ENCODE measurements at regions not wholly inside any gene's neighbourhood (a gene's known extent, or its start where the extent isn't known, plus 50 kb on each side); places are given as distances from the start of the nearest gene placed in this dataset.

GRCh38 chr14:76696361-76696760 lies 64.9 kb upstream of the VASH1 start:
- H3K4me3 ChIP-seq (replicated peaks; ENCODE audit: low read depth, low read length), result no peak overlapping the region
- no peak for TF ChIP-seq CTCF (IDR thresholded peaks at IDR 0.05; ENCODE audit: low read depth, low read length, missing control alignments)
- no peak for DNase-seq (ENCODE audit: extremely low read depth, low read depth)

- TF ChIP-seq CTCF (IDR thresholded peaks at IDR 0.05; ENCODE audit: low read depth, low read length, missing control alignments), result no peak
Observed at GRCh38 chr14:76696791-76697190, 64.5 kb upstream of the VASH1 start.

DNA sequence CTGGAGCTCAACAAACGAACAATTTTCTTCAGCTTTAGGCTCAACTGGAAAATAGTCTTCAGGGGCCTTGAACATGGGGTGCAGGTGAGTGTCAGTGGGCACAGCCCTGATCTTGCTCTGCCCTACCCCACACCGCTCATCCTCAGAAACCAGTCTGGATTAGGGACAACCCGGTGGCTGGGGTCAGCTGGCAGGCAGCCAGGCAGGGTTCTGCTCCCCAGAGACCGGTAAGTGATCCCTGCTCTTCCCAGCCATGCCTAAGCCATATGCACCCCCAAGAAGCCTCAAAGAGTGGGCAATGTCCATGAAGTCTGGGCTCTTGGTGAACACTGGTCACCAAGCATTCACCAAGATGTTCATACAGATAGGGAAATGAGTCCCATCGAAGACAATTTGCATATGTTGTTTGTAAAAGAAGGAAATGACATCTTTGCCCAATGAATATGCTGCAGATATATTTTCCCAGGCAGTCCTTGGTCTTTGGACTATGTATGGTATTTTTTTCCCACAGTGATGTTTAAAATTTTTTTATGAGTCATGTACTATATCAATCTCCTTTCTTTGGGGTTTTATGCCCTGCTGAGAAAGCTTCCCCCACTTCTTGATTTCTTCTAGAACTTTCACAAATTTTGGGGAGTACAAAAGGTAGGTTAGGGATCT lies 63.9 kb upstream of the VASH1 start:
- TF ChIP-seq CTCF (IDR thresholded peaks at IDR 0.05; ENCODE audit: low read depth, low read length, missing control alignments), result no peak
- DNase-seq (ENCODE audit: extremely low read depth, low read depth), result no peak
- H3K4me3 ChIP-seq (replicated peaks; ENCODE audit: low read depth, low read length), result no peak overlapping the region

More at GRCh38 chr14:76696791-76697190, 64.5 kb upstream of the VASH1 start:
- no peak for DNase-seq (ENCODE audit: extremely low read depth, low read depth)
- no peak overlapping the region for H3K4me3 ChIP-seq (replicated peaks; ENCODE audit: low read depth, low read length)

GRCh38 chr14:76698191-76698590 lies 63.1 kb upstream of the VASH1 start:
- DNase-seq (ENCODE audit: extremely low read depth, low read depth), result no peak
- H3K4me3 ChIP-seq (replicated peaks; ENCODE audit: low read depth, low read length), result no peak overlapping the region
- TF ChIP-seq CTCF (IDR thresholded peaks at IDR 0.05; ENCODE audit: low read depth, low read length, missing control alignments), result no peak

DNA sequence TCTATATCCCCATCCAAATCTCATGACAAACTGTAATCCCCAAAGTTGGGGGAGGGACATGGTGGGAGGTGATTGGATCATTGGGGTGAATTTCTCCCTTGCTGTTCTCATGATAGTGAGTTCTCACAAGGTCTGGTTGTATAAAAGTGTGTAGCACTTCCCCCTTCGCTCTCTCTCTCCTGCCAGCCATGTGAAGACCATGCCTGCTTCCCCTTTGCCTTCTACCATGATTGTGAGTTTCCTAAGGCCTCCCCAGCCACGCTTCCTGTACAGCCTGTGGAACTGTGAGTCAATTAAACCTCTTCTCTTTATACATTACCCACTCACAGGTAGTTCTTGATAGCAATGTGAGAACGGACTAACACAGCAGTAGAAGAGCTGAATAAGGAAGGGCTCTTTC lies 62.6 kb upstream of the VASH1 start:
- no peak overlapping the region for H3K4me3 ChIP-seq (replicated peaks; ENCODE audit: low read depth, low read length)
- DNase-seq (ENCODE audit: extremely low read depth, low read depth), result no peak
- no peak for TF ChIP-seq CTCF (IDR thresholded peaks at IDR 0.05; ENCODE audit: low read depth, low read length, missing control alignments)

DNA sequence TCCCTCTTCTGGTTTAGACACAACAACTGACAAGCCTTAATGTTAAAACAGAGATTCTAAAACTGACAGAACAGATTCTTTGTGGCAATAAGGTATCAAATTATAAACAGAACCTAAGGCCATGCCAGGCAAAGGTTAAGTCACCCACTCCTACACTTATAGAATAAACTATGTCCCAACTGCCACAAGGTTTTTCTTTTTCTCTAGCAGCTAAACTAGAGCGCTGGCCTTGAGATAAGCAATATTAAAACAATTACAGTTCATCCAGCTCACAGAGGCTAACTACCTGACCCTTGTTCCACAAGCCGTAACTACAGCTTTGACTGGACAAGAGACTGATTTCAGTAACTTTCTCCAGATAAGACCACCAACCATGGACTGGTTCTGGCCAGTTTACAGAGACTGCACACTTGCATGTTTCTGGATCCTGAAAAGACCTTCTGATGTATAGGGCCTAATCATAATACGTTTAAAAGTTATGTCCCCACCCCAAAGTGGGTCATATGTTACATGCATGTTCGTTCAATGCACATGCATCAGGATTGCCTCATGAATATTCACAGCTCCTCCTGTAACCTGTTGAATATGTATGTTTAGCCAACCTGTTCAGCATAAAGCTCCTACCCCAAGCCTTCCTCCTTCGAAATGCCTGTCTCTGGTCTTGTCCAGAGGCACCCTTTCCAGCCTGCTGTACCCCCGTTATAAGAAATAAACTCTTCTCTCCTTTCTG lies 61.9 kb upstream of the VASH1 start:
- H3K4me3 ChIP-seq (replicated peaks; ENCODE audit: low read depth, low read length), result no peak overlapping the region
- TF ChIP-seq CTCF (IDR thresholded peaks at IDR 0.05; ENCODE audit: low read depth, low read length, missing control alignments), result no peak
- DNase-seq (ENCODE audit: extremely low read depth, low read depth), result no peak

All from HFF-Myc (cell line).